NAMALWA (cell line): ENCODE measurements at regions not wholly inside any gene's neighbourhood (a gene's known extent, or its start where the extent isn't known, plus 50 kb on each side); places are given as distances from the start of the nearest gene placed in this dataset.
"Not testable (repeated sequence)": the region's sequence is repeated elsewhere in the genome, so short reads cannot be mapped to it uniquely, and the experiment has no call there.

Source experiments
- DNase-seq: peaks from one replicate; pipeline ENCODE4 v3.0.0-alpha.2; 2015; ENCODE audit warnings: low spot score

GRCh38 chr3:102682741-102683140, 247.9 kb downstream of the ZPLD1 start:
- DNase-seq = no peak

GRCh38 chr3:102686792-102687191, 252.0 kb downstream of the ZPLD1 start:
- no peak for DNase-seq

- no peak for DNase-seq
Observed at GRCh38 chr3:102687851-102688555, 253.2 kb downstream of the ZPLD1 start.

GRCh38 chr3:102688556-102688930, 253.7 kb downstream of the ZPLD1 start:
- DNase-seq = no peak

- no peak for DNase-seq
Observed at GRCh38 chr3:102691507-102691906, 256.7 kb downstream of the ZPLD1 start.

GRCh38 chr3:102699104-102699818, 264.4 kb downstream of the ZPLD1 start:
- no peak for DNase-seq

GRCh38 chr3:102699819-102700140, 265.0 kb downstream of the ZPLD1 start:
- no peak for DNase-seq

GRCh38 chr3:102712896-102713295, 278.1 kb downstream of the ZPLD1 start:
- DNase-seq = no peak

- DNase-seq = no peak
Observed at GRCh38 chr3:102714567-102714966, 279.8 kb downstream of the ZPLD1 start.

GRCh38 chr3:102715030-102715697, 280.3 kb downstream of the ZPLD1 start:
- no peak for DNase-seq

GRCh38 chr3:102718651-102719050, 283.8 kb downstream of the ZPLD1 start:
- DNase-seq = no peak

GRCh38 chr3:102722317-102722716, 287.5 kb downstream of the ZPLD1 start:
- no peak for DNase-seq

GRCh38 chr3:102727340-102727739, 292.5 kb downstream of the ZPLD1 start:
- DNase-seq = no peak

GRCh38 chr3:102732581-102732980, 297.8 kb downstream of the ZPLD1 start:
- DNase-seq = not testable (repeated sequence)

GRCh38 chr3:102733791-102734563, 299.2 kb downstream of the ZPLD1 start:
- no peak for DNase-seq

GRCh38 chr3:102735311-102735710, 300.5 kb downstream of the ZPLD1 start:
- DNase-seq = no peak

GRCh38 chr3:102736288-102736974, 301.6 kb downstream of the ZPLD1 start:
- no peak for DNase-seq

GRCh38 chr3:102736975-102737304, 302.1 kb downstream of the ZPLD1 start:
- DNase-seq = no peak

GRCh38 chr3:102737353-102737752, 302.5 kb downstream of the ZPLD1 start:
- DNase-seq = no peak

- no peak for DNase-seq
Observed at GRCh38 chr3:102741105-102741504, 306.3 kb downstream of the ZPLD1 start.

- no peak for DNase-seq
Observed at GRCh38 chr3:102741694-102742093, 306.9 kb downstream of the ZPLD1 start.

GRCh38 chr3:102745881-102746280, 311.1 kb downstream of the ZPLD1 start:
- peak; percentile 1 for DNase-seq
